ENCODE measurements at regions not wholly inside any gene's neighbourhood (a gene's known extent, or its start where the extent isn't known, plus 50 kb on each side); places are given as distances from the start of the nearest gene placed in this dataset.

- H3K4me3 ChIP-seq (ENCODE audit: low read depth, low read length), result no peak overlapping the region
- no peak for DNase-seq (ENCODE audit: low read depth)
- TF ChIP-seq CTCF (IDR thresholded peaks at IDR 0.05; ENCODE audit: insufficient read depth, low read depth, low read length), result no peak
Observed at GRCh38 chr6:7042056-7042653, 65.6 kb upstream of the RREB1 start.

GRCh38 chr6:7042654-7043545 lies 64.9 kb upstream of the RREB1 start:
- TF ChIP-seq CTCF (IDR thresholded peaks at IDR 0.05; ENCODE audit: insufficient read depth, low read depth, low read length), result no peak
- no peak for DNase-seq (ENCODE audit: low read depth)
- H3K4me3 ChIP-seq (ENCODE audit: low read depth, low read length), result no peak overlapping the region

- no peak overlapping the region for H3K4me3 ChIP-seq (ENCODE audit: low read depth, low read length)
- TF ChIP-seq CTCF (IDR thresholded peaks at IDR 0.05; ENCODE audit: insufficient read depth, low read depth, low read length), result no peak
- no peak for DNase-seq (ENCODE audit: low read depth)
Observed at GRCh38 chr6:7045331-7045730, 62.4 kb upstream of the RREB1 start.

- no peak for TF ChIP-seq CTCF (IDR thresholded peaks at IDR 0.05; ENCODE audit: insufficient read depth, low read depth, low read length)
- no peak for DNase-seq (ENCODE audit: low read depth)
- H3K4me3 ChIP-seq (ENCODE audit: low read depth, low read length), result no peak overlapping the region
Observed at GRCh38 chr6:7045746-7046145, 62.0 kb upstream of the RREB1 start.

GRCh38 chr6:7047128-7047527 lies 60.6 kb upstream of the RREB1 start:
- TF ChIP-seq CTCF (IDR thresholded peaks at IDR 0.05; ENCODE audit: insufficient read depth, low read depth, low read length), result no peak
- H3K4me3 ChIP-seq (ENCODE audit: low read depth, low read length), result no peak overlapping the region
- no peak for DNase-seq (ENCODE audit: low read depth)

- DNase-seq (ENCODE audit: low read depth), result no peak
- H3K4me3 ChIP-seq (ENCODE audit: low read depth, low read length), result no peak overlapping the region
- TF ChIP-seq CTCF (IDR thresholded peaks at IDR 0.05; ENCODE audit: insufficient read depth, low read depth, low read length), result no peak
Observed at GRCh38 chr6:7047966-7048365, 59.8 kb upstream of the RREB1 start.

Measured in fibroblast of villous mesenchyme (primary cell).